ENCODE measurements at regions not wholly inside any gene's neighbourhood (a gene's known extent, or its start where the extent isn't known, plus 50 kb on each side); places are given as distances from the start of the nearest gene placed in this dataset.

GRCh38 chr20:16942756-16943155 is 194.6 kb downstream of the OTOR start:
- Histone ChIP-seq H3K36me3 (ENCODE audit: insufficient read depth) (no peaks in the 10 kb centered on the region), H3K4me3 (ENCODE audit: low read depth, low read length) (no peak overlapping the region), H3K4me1 (ENCODE audit: insufficient read depth) (no peaks in the 10 kb centered on the region), H3K27ac (ENCODE audit: low read depth) (no peak overlapping the region)
- WGBS, result 42% methylated on average over 2 of the region's 2 CpGs
- no peak for DNase-seq (ENCODE audit: extremely low spot score)

DNA sequence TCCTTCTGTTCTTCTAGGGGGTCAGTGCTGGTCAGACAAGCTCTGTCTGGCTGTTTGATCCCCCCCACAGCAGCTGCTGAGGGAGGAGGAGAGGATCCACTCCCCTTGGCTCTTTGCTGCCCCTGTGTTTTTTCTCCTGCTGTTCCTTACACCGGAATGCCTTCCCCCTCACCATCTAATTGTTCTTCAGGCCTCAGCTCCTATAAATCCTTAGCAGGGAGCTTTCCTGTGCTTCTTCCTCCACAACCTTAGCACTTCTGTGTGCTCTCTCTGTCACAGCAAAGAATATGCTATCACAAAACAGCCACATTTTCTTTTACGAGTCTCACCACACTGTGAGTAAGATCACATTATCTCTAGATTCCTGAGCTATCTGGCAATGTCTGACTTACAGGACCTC is 196.6 kb downstream of the OTOR start:
- no peaks in the 10 kb centered on the region for H3K4me1 ChIP-seq (ENCODE audit: insufficient read depth)
- H3K4me3 ChIP-seq (ENCODE audit: low read depth, low read length), result no peak overlapping the region
- no peak for DNase-seq (ENCODE audit: extremely low spot score)
- 14% methylated on average over 2 of the region's 2 CpGs for WGBS
- H3K27ac ChIP-seq (ENCODE audit: low read depth), result no peak overlapping the region
- H3K36me3 ChIP-seq (ENCODE audit: insufficient read depth), result no peaks in the 10 kb centered on the region

GRCh38 chr20:16945619-16946018 is 197.5 kb downstream of the OTOR start:
- H3K4me3 ChIP-seq (ENCODE audit: low read depth, low read length), result no peak overlapping the region
- DNase-seq (ENCODE audit: extremely low spot score), result no peak
- H3K4me1 ChIP-seq (ENCODE audit: insufficient read depth), result no peaks in the 10 kb centered on the region
- no peak overlapping the region for H3K27ac ChIP-seq (ENCODE audit: low read depth)
- H3K36me3 ChIP-seq (ENCODE audit: insufficient read depth), result no peaks in the 10 kb centered on the region

DNA sequence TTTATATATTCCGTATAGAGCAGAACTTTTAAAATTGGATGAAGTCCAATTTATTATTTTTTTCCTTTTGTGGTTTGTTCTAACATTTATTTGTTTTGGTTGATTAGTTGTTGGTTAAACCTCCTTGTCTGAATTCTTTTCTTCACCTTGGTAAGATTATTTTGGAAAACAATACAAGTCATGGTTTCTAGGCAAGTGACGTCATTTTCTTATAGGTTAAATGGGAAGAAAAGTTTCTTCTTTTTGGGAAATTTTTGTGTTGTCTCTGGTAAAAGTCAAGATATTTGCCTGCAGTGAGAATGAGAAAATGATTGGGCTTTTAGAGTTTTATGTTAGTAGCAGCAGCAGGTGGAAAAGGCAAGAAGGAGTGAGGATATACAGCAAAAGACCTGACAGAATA is 197.9 kb downstream of the OTOR start:
- Histone ChIP-seq H3K27ac (ENCODE audit: low read depth) (no peak overlapping the region), H3K4me3 (ENCODE audit: low read depth, low read length) (no peak overlapping the region), H3K36me3 (ENCODE audit: insufficient read depth) (no peaks in the 10 kb centered on the region), H3K4me1 (ENCODE audit: insufficient read depth) (no peaks in the 10 kb centered on the region)
- WGBS, result 83% methylated on average over 2 of the region's 2 CpGs
- DNase-seq (ENCODE audit: extremely low spot score), result no peak

GRCh38 chr20:16947479-16947878 is 199.3 kb downstream of the OTOR start:
- Histone ChIP-seq H3K36me3 (ENCODE audit: insufficient read depth) (no peaks in the 10 kb centered on the region), H3K4me1 (ENCODE audit: insufficient read depth) (no peaks in the 10 kb centered on the region), H3K27ac (ENCODE audit: low read depth) (no peak overlapping the region), H3K4me3 (ENCODE audit: low read depth, low read length) (no peak overlapping the region)
- WGBS, result 38% methylated on average over 2 of the region's 2 CpGs
- no peak for DNase-seq (ENCODE audit: extremely low spot score)

DNA sequence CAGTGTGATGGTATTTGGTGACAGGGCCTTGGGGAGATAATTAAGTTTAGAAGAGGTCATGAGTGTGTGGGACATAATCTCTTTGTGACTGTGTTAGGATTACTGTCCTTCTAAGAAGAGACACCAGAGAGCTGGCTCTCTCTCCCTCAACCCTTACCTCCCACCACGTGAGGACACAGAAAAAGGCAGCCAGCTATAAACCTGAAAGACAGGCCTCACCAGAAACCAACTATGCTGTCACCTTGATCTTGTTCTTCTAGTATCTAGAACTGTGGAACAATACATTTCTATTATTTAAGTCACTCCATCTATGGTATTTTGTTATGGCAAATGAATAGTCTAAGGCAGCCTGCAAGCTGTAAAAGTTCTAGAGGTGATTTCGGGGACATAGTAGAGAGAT is 203.7 kb downstream of the OTOR start:
- H3K4me1 ChIP-seq (ENCODE audit: insufficient read depth), result no peaks in the 10 kb centered on the region
- 71% methylated on average over 2 of the region's 2 CpGs for WGBS

DNA sequence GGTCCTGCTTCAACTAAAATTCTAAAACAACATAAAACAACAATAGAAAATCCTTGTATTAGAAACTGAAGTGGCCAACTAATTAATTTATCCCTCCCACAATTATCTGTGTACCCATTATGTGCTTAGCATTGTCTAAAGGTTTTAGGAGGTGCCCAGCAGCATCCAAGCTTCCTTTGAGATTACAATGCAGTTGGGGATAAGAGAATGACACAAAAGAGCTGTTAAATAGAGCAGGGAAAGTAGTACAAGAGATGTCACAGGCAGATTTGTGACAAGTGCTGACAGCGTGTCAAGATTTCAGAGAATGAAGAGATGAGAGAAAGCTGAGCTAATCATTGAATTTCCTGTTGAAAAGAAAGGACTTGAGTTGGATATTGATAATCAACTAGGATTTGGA is 204.8 kb downstream of the OTOR start:
- Histone ChIP-seq H3K27ac (ENCODE audit: low read depth) (no peak overlapping the region), H3K4me1 (ENCODE audit: insufficient read depth) (no peaks in the 10 kb centered on the region), H3K36me3 (ENCODE audit: insufficient read depth) (no peaks in the 10 kb centered on the region), H3K4me3 (ENCODE audit: low read depth, low read length) (no peak overlapping the region)
- DNase-seq (ENCODE audit: extremely low spot score), result no peak
- 62% methylated on average over 1 of the region's 1 CpG for WGBS

More for the DNA sequence above, 203.7 kb downstream of the OTOR start:
- Histone ChIP-seq H3K4me3 (ENCODE audit: low read depth, low read length) (no peak overlapping the region), H3K27ac (ENCODE audit: low read depth) (no peak overlapping the region), H3K36me3 (ENCODE audit: insufficient read depth) (no peaks in the 10 kb centered on the region)
- DNase-seq (ENCODE audit: extremely low spot score), result no peak

GRCh38 chr20:16953858-16954257 is 205.7 kb downstream of the OTOR start:
- no peak for DNase-seq (ENCODE audit: extremely low spot score)
- no peaks in the 10 kb centered on the region for H3K4me1 ChIP-seq (ENCODE audit: insufficient read depth)
- WGBS, result 67% methylated on average over 4 of the region's 4 CpGs
- H3K27ac ChIP-seq (ENCODE audit: low read depth), result no peak overlapping the region
- H3K36me3 ChIP-seq (ENCODE audit: insufficient read depth), result no peaks in the 10 kb centered on the region
- no peak overlapping the region for H3K4me3 ChIP-seq (ENCODE audit: low read depth, low read length)

- H3K4me3 ChIP-seq (ENCODE audit: low read depth, low read length), result no peak overlapping the region
- H3K36me3 ChIP-seq (ENCODE audit: insufficient read depth), result no peaks in the 10 kb centered on the region
- 34% methylated on average over 3 of the region's 3 CpGs for WGBS
- no peak overlapping the region for H3K27ac ChIP-seq (ENCODE audit: low read depth)
- no peak for DNase-seq (ENCODE audit: extremely low spot score)
- H3K4me1 ChIP-seq (ENCODE audit: insufficient read depth), result no peaks in the 10 kb centered on the region
Measured at GRCh38 chr20:16955462-16955861, 207.3 kb downstream of the OTOR start.

DNA sequence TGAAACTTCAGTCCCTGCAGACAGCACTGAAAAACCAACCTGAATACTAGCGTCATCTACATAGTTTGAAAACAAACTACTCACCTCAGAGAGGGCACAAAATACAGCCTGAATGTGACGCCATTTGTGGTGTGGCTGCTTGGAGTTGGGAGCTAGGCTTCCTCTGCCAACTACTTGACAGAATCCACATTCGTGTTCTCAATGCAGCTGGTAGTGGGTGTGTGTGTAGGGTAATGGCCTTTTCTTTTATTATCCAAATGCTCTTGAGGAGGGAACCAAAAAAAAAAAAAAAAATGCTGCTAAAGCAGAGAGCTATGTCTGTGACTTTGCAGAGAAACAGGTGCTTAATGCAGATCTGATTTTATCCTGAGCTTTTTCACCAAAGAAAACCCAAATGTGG is 207.8 kb downstream of the OTOR start:
- no peak overlapping the region for H3K27ac ChIP-seq (ENCODE audit: low read depth)
- H3K4me1 ChIP-seq (ENCODE audit: insufficient read depth), result no peaks in the 10 kb centered on the region
- no peaks in the 10 kb centered on the region for H3K36me3 ChIP-seq (ENCODE audit: insufficient read depth)
- H3K4me3 ChIP-seq (ENCODE audit: low read depth, low read length), result no peak overlapping the region
- DNase-seq (ENCODE audit: extremely low spot score), result no peak
- 53% methylated on average over 3 of the region's 3 CpGs for WGBS

GRCh38 chr20:16965401-16965800 is 217.2 kb downstream of the OTOR start:
- 66% methylated on average over 2 of the region's 2 CpGs for WGBS

DNA sequence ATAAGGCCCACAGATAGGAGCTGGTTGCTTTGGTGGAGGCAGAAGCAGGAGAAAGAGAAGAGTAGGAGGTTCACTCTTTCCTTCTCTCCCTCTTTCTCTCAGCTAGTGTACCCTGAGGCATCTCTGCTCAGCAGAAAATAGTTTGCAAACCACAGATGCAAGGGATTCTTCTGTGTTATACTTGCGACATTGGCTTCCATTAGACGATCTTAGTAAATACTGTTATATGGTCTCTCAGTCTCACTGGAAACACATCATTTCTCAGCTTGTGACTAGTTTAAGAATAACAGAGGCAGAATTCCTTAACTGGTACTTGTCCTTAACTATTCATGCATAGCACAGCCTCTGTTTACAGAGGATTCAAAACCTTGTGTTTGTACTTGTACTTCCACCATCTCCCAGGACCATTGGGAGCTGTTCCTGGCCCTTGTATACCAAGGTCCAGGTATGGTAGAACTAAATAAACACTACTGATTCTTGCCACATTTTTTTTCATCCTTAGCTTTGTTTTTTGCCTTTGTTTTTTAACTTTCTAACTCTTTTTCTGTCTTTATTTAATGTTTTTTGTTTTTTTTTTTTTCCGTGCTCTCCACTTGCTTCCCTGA is 218.2 kb downstream of the OTOR start:
- no peak for DNase-seq (ENCODE audit: extremely low spot score)
- Histone ChIP-seq H3K4me3 (ENCODE audit: low read depth, low read length) (no peak overlapping the region), H3K4me1 (ENCODE audit: insufficient read depth) (no peaks in the 10 kb centered on the region), H3K27ac (ENCODE audit: low read depth) (no peak overlapping the region), H3K36me3 (ENCODE audit: insufficient read depth) (no peaks in the 10 kb centered on the region)
- WGBS, result 88% methylated on average over 3 of the region's 3 CpGs

More at GRCh38 chr20:16965401-16965800, 217.2 kb downstream of the OTOR start:
- H3K27ac ChIP-seq (ENCODE audit: low read depth), result no peak overlapping the region
- no peak overlapping the region for H3K4me3 ChIP-seq (ENCODE audit: low read depth, low read length)
- DNase-seq (ENCODE audit: extremely low spot score), result no peak
- no peaks in the 10 kb centered on the region for H3K36me3 ChIP-seq (ENCODE audit: insufficient read depth)
- H3K4me1 ChIP-seq (ENCODE audit: insufficient read depth), result no peaks in the 10 kb centered on the region

DNA sequence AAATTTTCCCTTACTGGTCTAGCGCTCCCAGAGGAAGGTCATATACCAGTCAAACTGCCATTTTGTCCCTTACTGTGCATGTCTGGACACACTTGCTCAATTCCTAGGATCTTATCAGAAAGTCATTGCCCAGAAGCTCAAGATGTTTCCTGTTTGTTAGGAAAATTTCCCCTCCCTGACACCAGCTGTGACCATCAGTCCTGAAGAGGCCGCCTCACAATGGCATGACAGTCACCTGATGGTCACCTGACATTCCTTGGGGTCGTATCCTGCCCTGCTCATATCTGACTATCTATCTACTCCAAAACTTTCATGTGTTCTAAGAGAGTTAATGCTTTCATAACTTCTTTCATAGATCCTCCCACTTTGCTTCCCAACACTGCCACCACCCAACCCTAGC is 219.9 kb downstream of the OTOR start:
- Histone ChIP-seq H3K36me3 (ENCODE audit: insufficient read depth) (no peaks in the 10 kb centered on the region), H3K4me1 (ENCODE audit: insufficient read depth) (no peaks in the 10 kb centered on the region), H3K4me3 (ENCODE audit: low read depth, low read length) (no peak overlapping the region), H3K27ac (ENCODE audit: low read depth) (no peak overlapping the region)
- WGBS, result 66% methylated on average over 3 of the region's 3 CpGs
- no peak for DNase-seq (ENCODE audit: extremely low spot score)

- DNase-seq (ENCODE audit: extremely low spot score), result no peak
- Histone ChIP-seq H3K4me3 (ENCODE audit: low read depth, low read length) (no peak overlapping the region), H3K27ac (ENCODE audit: low read depth) (no peak overlapping the region), H3K4me1 (ENCODE audit: insufficient read depth) (no peaks in the 10 kb centered on the region), H3K36me3 (ENCODE audit: insufficient read depth) (no peaks in the 10 kb centered on the region)
- WGBS, result 72% methylated on average over 3 of the region's 3 CpGs
Measured at GRCh38 chr20:16970776-16971175, 222.6 kb downstream of the OTOR start.
